Esophagus muscularis mucosa (tissue), 4 donors: ENCODE measurements at regions not wholly inside any gene's neighbourhood (a gene's known extent, or its start where the extent isn't known, plus 50 kb on each side); places are given as distances from the start of the nearest gene placed in this dataset.

ENCODE experiments used
- DNase-seq: peaks from one replicate; pipeline ENCODE4 v3.0.0-alpha.2; 2017; ENCODE audit errors: extremely low spot score
- H3K27ac ChIP-seq, 4 donors: fragments of 200-600 bp; sonication (generic); replicated peaks in 1 of 4; 1 replicate in 3 of 4; 2 replicates in 1 of 4; pipeline ENCODE4 v1.5.1; 2016 to 2019; ENCODE audit warnings: mild to moderate bottlenecking in 1 of 4
- H3K27me3 ChIP-seq, 4 donors: fragments of 200-600 bp; sonication (generic); one replicate each; pipeline versions ENCODE4 v1.5.1 to v1.6.0; 2016 to 2019
- H3K36me3 ChIP-seq, 4 donors: fragments of 200-600 bp; sonication (generic); one replicate each; pipeline ENCODE4 v1.5.1; 2016 to 2019
- H3K4me1 ChIP-seq, 4 donors: fragments of 200-600 bp; sonication (generic); one replicate each; pipeline ENCODE4 v1.5.1; 2016 to 2019
- H3K4me3 ChIP-seq, 4 donors: fragments of 200-600 bp; sonication (generic); 1 replicate in 2 of 4; 2 replicates in 2 of 4; pipeline ENCODE4 v1.5.1; 2016 to 2019; ENCODE audit warnings: mild to moderate bottlenecking in 4 of 4, moderate library complexity in 1 of 4
- H3K9me3 ChIP-seq, 4 donors: fragments of 200-600 bp; sonication (generic); 1 replicate in 3 of 4; 2 replicates in 1 of 4; pipeline ENCODE4 v1.5.1; 2016 to 2019
- CTCF ChIP-seq, 3 experiments: fragments of 200-600 bp in 2 of 3; fragments of 450-650 bp in 1 of 3; sonication (generic) in 2 of 3; IDR thresholded peaks; one replicate each; pipeline ENCODE4 v1.5.1; 2017 to 2019; ENCODE audit warnings: antibody characterized with exemption in 3 of 3, mild to moderate bottlenecking in 2 of 3, moderate library complexity in 1 of 3
- EP300 ChIP-seq: sonication (generic); formaldehyde crosslinking; IDR thresholded peaks from one replicate; pipeline ENCODE4 v1.6.1; 2017; ENCODE audit warnings: antibody characterized with exemption
- POLR2A ChIP-seq: fragments of 450-650 bp; IDR thresholded peaks from one replicate; pipeline ENCODE4 v1.6.1; 2017; ENCODE audit warnings: antibody characterized with exemption, moderate library complexity, mild to moderate bottlenecking, low read depth
- POLR2AphosphoS5 ChIP-seq, 2 donors: sonication (generic); formaldehyde crosslinking; IDR thresholded peaks; one replicate each; pipeline ENCODE4 v1.6.1; 2017; ENCODE audit warnings: antibody characterized with exemption in 2 of 2
- WGBS: methylation state at CpG from one replicate; pipeline ENCODE4 v1.1.5; 2018; 5-methylcytosine and 5-hydroxymethylcytosine counted together
- intact Hi-C: fragments of 100-400 bp; cut with DNase I; formaldehyde crosslinking; loops from one replicate; pipeline ENCODE4 v1.15.1; 2023

GRCh38 chr15:25226360-25226759 is 212.5 kb downstream of the UBE3A start:
- no peaks in the 10 kb centered on the region for H3K4me1 ChIP-seq
- 78% methylated on average over 3 of the region's 6 CpGs for WGBS
- TF ChIP-seq POLR2AphosphoS5 (IDR thresholded peaks at IDR 0.05), result no peak
- no peak for TF ChIP-seq CTCF (IDR thresholded peaks at IDR 0.05)
- no peak for TF ChIP-seq POLR2A
- TF ChIP-seq EP300, result no peak
- H3K9me3 ChIP-seq, result peaks cover 0 to 23% (median 10%) of the 10 kb centered on the region in 4 donors
- H3K36me3 ChIP-seq, result no peaks in the 10 kb centered on the region
- H3K4me3 ChIP-seq, result no peak overlapping the region
- intact Hi-C loops, result no loop called here
- DNase-seq, result no peak
- H3K27ac ChIP-seq, result no peak overlapping the region
- H3K27me3 ChIP-seq, result no peaks in the 10 kb centered on the region

- no peaks in the 10 kb centered on the region for H3K4me1 ChIP-seq
- H3K4me3 ChIP-seq, result no peak overlapping the region
- no peaks in the 10 kb centered on the region for H3K27me3 ChIP-seq
- peaks cover 0 to 5% (median 0%) of the 10 kb centered on the region in 4 donors for H3K36me3 ChIP-seq
- H3K9me3 ChIP-seq, result peaks cover 0 to 31% (median 10%) of the 10 kb centered on the region in 4 donors
- WGBS, result no CpG with 5 or more reads among the region's 11 CpGs
- intact Hi-C loops, result no loop called here
- DNase-seq, result no peak
- H3K27ac ChIP-seq, result no peak overlapping the region
- TF ChIP-seq CTCF (IDR thresholded peaks at IDR 0.05), result no peak
- TF ChIP-seq EP300, result no peak
These were observed 210.6 kb downstream of the UBE3A start for GRCh38 chr15:25228261-25228660.

GRCh38 chr15:25230442-25230841 is 208.4 kb downstream of the UBE3A start:
- intact Hi-C loops, result no loop called here
- Histone ChIP-seq H3K4me3 (no peak overlapping the region), H3K4me1 (no peaks in the 10 kb centered on the region), H3K27me3 (no peaks in the 10 kb centered on the region), H3K27ac (no peak overlapping the region), H3K36me3 (peaks cover 0 to 5% (median 0%) of the 10 kb centered on the region in 4 donors), H3K9me3 (peaks cover 0 to 22% (median 9%) of the 10 kb centered on the region in 4 donors)
- no peak for DNase-seq
- TF ChIP-seq POLR2AphosphoS5 (IDR thresholded peaks at IDR 0.05) (no peak), CTCF (IDR thresholded peaks at IDR 0.05) (no peak), POLR2A (no peak), EP300 (no peak)
- 67% methylated on average over 3 of the region's 10 CpGs for WGBS

- no peaks in the 10 kb centered on the region for H3K4me1 ChIP-seq
- no peak overlapping the region for H3K27ac ChIP-seq
- DNase-seq, result no peak
- WGBS, result 82% methylated on average over 5 of the region's 7 CpGs
- H3K27me3 ChIP-seq, result no peaks in the 10 kb centered on the region
- no peak overlapping the region for H3K4me3 ChIP-seq
- intact Hi-C loops, result no loop called here
- TF ChIP-seq POLR2A (no peak), POLR2AphosphoS5 (IDR thresholded peaks at IDR 0.05) (no peak), EP300 (no peak)
- H3K9me3 ChIP-seq, result peaks cover 0 to 34% (median 15%) of the 10 kb centered on the region in 4 donors
- peaks cover 0 to 5% (median 0%) of the 10 kb centered on the region in 4 donors for H3K36me3 ChIP-seq
These were observed 205.0 kb downstream of the UBE3A start for GRCh38 chr15:25233766-25234350.

GRCh38 chr15:25234831-25235230 is 204.0 kb downstream of the UBE3A start:
- Histone ChIP-seq H3K36me3 (peaks cover 0 to 5% (median 0%) of the 10 kb centered on the region in 4 donors), H3K27me3 (no peaks in the 10 kb centered on the region), H3K4me3 (no peak overlapping the region), H3K27ac (no peak overlapping the region), H3K4me1 (no peaks in the 10 kb centered on the region), H3K9me3 (peaks cover 0 to 44% (median 18%) of the 10 kb centered on the region in 4 donors)
- WGBS, result 89% methylated on average over 5 of the region's 9 CpGs
- no peak for DNase-seq
- TF ChIP-seq POLR2A (no peak), CTCF (IDR thresholded peaks at IDR 0.05) (no peak), EP300 (no peak), POLR2AphosphoS5 (IDR thresholded peaks at IDR 0.05) (no peak)
- intact Hi-C loops, result no loop called here
